Sigmoid colon (tissue), 6 donors: ENCODE measurements at regions not wholly inside any gene's neighbourhood (a gene's known extent, or its start where the extent isn't known, plus 50 kb on each side); places are given as distances from the start of the nearest gene placed in this dataset.

Experiments used
- DNase-seq: peaks from one replicate; pipeline ENCODE4 v3.0.0-alpha.2; 2019
- H3K27ac ChIP-seq, 4 donors: fragments of 200-600 bp; sonication (generic); one replicate each; pipeline ENCODE4 v1.5.1; 2016 to 2019; ENCODE audit warnings: mild to moderate bottlenecking in 1 of 4
- H3K27me3 ChIP-seq, 3 donors: fragments of 200-600 bp; sonication (generic); one replicate each; pipeline ENCODE4 v1.5.1; 2019; ENCODE audit warnings: mild to moderate bottlenecking in 1 of 3
- H3K36me3 ChIP-seq, 4 donors: fragments of 200-600 bp; sonication (generic); one replicate each; pipeline ENCODE4 v1.5.1; 2016 to 2019
- H3K4me1 ChIP-seq, 4 donors: fragments of 200-600 bp; sonication (generic); one replicate each; pipeline ENCODE4 v1.5.1; 2017 to 2019
- H3K4me3 ChIP-seq, 4 donors: fragments of 200-600 bp; sonication (generic); one replicate each; pipeline ENCODE4 v1.5.1; 2017 to 2019; ENCODE audit warnings: mild to moderate bottlenecking in 2 of 4, moderate library complexity in 1 of 4
- H3K9me3 ChIP-seq, 4 donors: fragments of 200-600 bp in 3 of 4; sonication (generic) in 3 of 4; one replicate each; pipeline versions ENCODE4 v1.5.1 to v1.6.1; 2013 to 2019
- EP300 ChIP-seq, 4 donors: sonication (generic); formaldehyde crosslinking; IDR thresholded peaks; one replicate each; pipeline ENCODE4 v1.6.1; 2017; ENCODE audit warnings: antibody characterized with exemption in 4 of 4
- POLR2A ChIP-seq, 2 donors: fragments of 450-650 bp; IDR thresholded peaks; one replicate each; pipeline ENCODE4 v1.6.1; 2016; ENCODE audit warnings: antibody characterized with exemption in 2 of 2, mild to moderate bottlenecking in 2 of 2, moderate library complexity in 2 of 2
- POLR2AphosphoS5 ChIP-seq, 4 donors: sonication (generic); formaldehyde crosslinking; IDR thresholded peaks; one replicate each; pipeline ENCODE4 v1.6.1; 2017; ENCODE audit warnings: antibody characterized with exemption in 4 of 4
- WGBS, 2 donors: extraction: QIAGEN DNeasy Blood & Tissue Kit; methylation state at CpG; one replicate each; pipeline ENCODE4 v1.1.7; 2013; 5-methylcytosine and 5-hydroxymethylcytosine counted together
- intact Hi-C: fragments of 100-400 bp; cut with DNase I; formaldehyde crosslinking; loops from one replicate; pipeline ENCODE4 v1.15.1; 2023
- TF ChIP-seq, protein P1 (sequence below), 4 experiments: fragments of 450-650 bp in 3 of 4; fragments of 200-600 bp in 1 of 4; IDR thresholded peaks; one replicate each; pipeline ENCODE4 v1.5.1; 2016 to 2019; ENCODE audit warnings: antibody characterized with exemption in 4 of 4, mild to moderate bottlenecking in 3 of 4, moderate library complexity in 2 of 4
- donor health status: healthy with polysubstance abuse.
- donor health status: healthy.

GRCh38 chr11:29518389-29519174, 498.2 kb downstream of the KCNA4 start:
- H3K27ac ChIP-seq = no peak overlapping the region
- no peak overlapping the region for H3K4me3 ChIP-seq
- DNase-seq = no peak
- H3K4me1 ChIP-seq = no peaks in the 10 kb centered on the region
- no peaks in the 10 kb centered on the region for H3K9me3 ChIP-seq
- no peaks in the 10 kb centered on the region for H3K36me3 ChIP-seq
- intact Hi-C loops = no loop called here
- TF ChIP-seq POLR2A (IDR thresholded peaks at IDR 0.05) = no peak
- TF ChIP-seq, protein P1, sequence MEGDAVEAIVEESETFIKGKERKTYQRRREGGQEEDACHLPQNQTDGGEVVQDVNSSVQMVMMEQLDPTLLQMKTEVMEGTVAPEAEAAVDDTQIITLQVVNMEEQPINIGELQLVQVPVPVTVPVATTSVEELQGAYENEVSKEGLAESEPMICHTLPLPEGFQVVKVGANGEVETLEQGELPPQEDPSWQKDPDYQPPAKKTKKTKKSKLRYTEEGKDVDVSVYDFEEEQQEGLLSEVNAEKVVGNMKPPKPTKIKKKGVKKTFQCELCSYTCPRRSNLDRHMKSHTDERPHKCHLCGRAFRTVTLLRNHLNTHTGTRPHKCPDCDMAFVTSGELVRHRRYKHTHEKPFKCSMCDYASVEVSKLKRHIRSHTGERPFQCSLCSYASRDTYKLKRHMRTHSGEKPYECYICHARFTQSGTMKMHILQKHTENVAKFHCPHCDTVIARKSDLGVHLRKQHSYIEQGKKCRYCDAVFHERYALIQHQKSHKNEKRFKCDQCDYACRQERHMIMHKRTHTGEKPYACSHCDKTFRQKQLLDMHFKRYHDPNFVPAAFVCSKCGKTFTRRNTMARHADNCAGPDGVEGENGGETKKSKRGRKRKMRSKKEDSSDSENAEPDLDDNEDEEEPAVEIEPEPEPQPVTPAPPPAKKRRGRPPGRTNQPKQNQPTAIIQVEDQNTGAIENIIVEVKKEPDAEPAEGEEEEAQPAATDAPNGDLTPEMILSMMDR (IDR thresholded peaks at IDR 0.05) = no peak
- TF ChIP-seq EP300 (IDR thresholded peaks at IDR 0.05) = no peak
- TF ChIP-seq POLR2AphosphoS5 (IDR thresholded peaks at IDR 0.05) = no peak
- H3K27me3 ChIP-seq = no peaks in the 10 kb centered on the region
- 48 to 68% methylated on average over 5 of the region's 5 CpGs for WGBS, 2 donors

DNA sequence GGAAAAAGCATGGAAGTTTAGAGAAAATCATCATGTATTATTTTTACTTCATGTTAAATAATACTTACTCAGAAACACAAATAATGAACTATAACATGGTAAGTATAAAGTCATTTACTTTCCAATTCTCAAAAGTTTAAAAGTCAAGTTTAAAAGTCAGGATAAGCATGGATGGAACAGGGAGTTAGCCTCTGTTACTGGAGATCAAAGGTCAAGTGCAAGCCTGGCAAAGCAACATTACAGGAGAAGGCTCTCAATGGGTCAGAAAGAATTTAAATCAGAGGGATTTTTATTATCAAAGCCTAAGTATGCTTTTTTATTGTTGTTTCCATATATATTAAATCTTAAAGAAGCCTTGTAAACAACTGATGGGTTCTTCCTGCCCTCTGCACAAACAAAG, 505.4 kb downstream of the KCNA4 start:
- Histone ChIP-seq H3K9me3 (no peaks in the 10 kb centered on the region), H3K36me3 (no peaks in the 10 kb centered on the region), H3K27ac (no peak overlapping the region), H3K27me3 (no peaks in the 10 kb centered on the region), H3K4me3 (no peak overlapping the region), H3K4me1 (no peaks in the 10 kb centered on the region)
- DNase-seq = no peak
- intact Hi-C loops = no loop called here
- TF ChIP-seq POLR2AphosphoS5 (IDR thresholded peaks at IDR 0.05) = no peak
- TF ChIP-seq, protein P1 (IDR thresholded peaks at IDR 0.05) = no peak
- TF ChIP-seq POLR2A (IDR thresholded peaks at IDR 0.05) = no peak
- TF ChIP-seq EP300 (IDR thresholded peaks at IDR 0.05) = no peak

DNA sequence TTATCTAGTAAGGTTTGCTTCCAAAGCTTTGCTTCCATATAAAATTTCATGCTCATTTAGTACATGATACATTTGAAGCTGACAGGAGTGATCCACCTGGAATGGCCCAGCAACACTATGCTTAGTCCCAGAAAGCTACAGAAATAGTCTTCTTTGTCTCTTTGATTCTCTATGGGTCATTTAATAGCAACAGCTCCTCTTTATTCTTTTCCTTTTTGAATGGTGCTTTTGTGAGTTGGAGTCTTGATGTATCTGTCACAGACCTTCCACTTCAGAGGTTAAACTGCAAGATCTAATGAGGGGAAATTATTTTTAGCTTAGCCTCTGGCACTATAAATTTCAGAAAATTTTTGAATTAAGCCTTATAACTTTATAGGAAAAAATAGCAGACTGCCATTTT, 509.5 kb downstream of the KCNA4 start:
- no peak for DNase-seq
- Histone ChIP-seq H3K36me3 (no peaks in the 10 kb centered on the region), H3K27ac (no peak overlapping the region), H3K4me3 (no peak overlapping the region), H3K27me3 (no peaks in the 10 kb centered on the region), H3K9me3 (peaks cover 0 to 2% (median 0%) of the 10 kb centered on the region in 4 donors), H3K4me1 (no peaks in the 10 kb centered on the region)
- intact Hi-C loops = no loop called here
- TF ChIP-seq EP300 (IDR thresholded peaks at IDR 0.05) (no peak), POLR2A (IDR thresholded peaks at IDR 0.05) (no peak), POLR2AphosphoS5 (IDR thresholded peaks at IDR 0.05) (no peak)
- TF ChIP-seq, protein P1 (IDR thresholded peaks at IDR 0.05) = no peak

- no peak for TF ChIP-seq EP300 (IDR thresholded peaks at IDR 0.05)
- TF ChIP-seq POLR2AphosphoS5 (IDR thresholded peaks at IDR 0.05) = no peak
- TF ChIP-seq POLR2A (IDR thresholded peaks at IDR 0.05) = no peak
- TF ChIP-seq, protein P1 (IDR thresholded peaks at IDR 0.05) = no peak
- H3K27ac ChIP-seq = no peak overlapping the region
- H3K27me3 ChIP-seq = no peaks in the 10 kb centered on the region
- 78 to 85% methylated on average over 3 of the region's 3 CpGs for WGBS, 2 donors
- H3K4me3 ChIP-seq = no peak overlapping the region
- intact Hi-C loops = no loop called here
- no peaks in the 10 kb centered on the region for H3K4me1 ChIP-seq
- no peak for DNase-seq
- no peaks in the 10 kb centered on the region for H3K9me3 ChIP-seq
- no peaks in the 10 kb centered on the region for H3K36me3 ChIP-seq
These were observed 521.2 kb downstream of the KCNA4 start for GRCh38 chr11:29495676-29496075.

DNA sequence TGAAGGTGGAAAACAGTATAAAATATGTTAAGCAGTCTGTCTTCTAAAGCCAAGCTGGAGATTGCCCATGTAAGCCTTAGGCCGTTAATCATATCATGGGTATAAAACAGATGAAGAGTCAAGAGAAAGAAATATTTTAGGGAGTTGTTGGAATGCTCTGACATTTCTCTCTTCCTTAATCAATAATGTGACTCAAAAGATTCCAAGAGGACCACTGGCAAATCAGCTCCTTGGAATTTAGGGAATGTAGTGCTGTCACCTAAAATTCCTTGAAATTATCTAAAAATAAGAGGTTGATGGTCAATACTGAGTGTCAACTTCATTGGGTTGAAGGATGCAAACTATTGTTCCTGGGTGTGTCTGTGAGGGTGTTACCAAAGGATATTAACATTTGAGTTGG, 525.9 kb downstream of the KCNA4 start:
- Histone ChIP-seq H3K27me3 (no peaks in the 10 kb centered on the region), H3K4me1 (no peaks in the 10 kb centered on the region), H3K27ac (no peak overlapping the region), H3K36me3 (no peaks in the 10 kb centered on the region), H3K9me3 (no peaks in the 10 kb centered on the region), H3K4me3 (no peak overlapping the region)
- WGBS, 2 donors = 86 to 90% methylated on average over 1 of the region's 1 CpG
- TF ChIP-seq EP300 (IDR thresholded peaks at IDR 0.05) (no peak), POLR2AphosphoS5 (IDR thresholded peaks at IDR 0.05) (no peak), POLR2A (IDR thresholded peaks at IDR 0.05) (no peak)
- TF ChIP-seq, protein P1 (IDR thresholded peaks at IDR 0.05) = no peak
- DNase-seq = no peak
- intact Hi-C loops = no loop called here
